ENCODE measurements at regions not wholly inside any gene's neighbourhood (a gene's known extent, or its start where the extent isn't known, plus 50 kb on each side); places are given as distances from the start of the nearest gene placed in this dataset.

GRCh38 chr7:41621953-41622831 lies 80.7 kb downstream of the INHBA start:
- DNase-seq (ENCODE audit: low read depth): no peak
- TF ChIP-seq, protein P1, sequence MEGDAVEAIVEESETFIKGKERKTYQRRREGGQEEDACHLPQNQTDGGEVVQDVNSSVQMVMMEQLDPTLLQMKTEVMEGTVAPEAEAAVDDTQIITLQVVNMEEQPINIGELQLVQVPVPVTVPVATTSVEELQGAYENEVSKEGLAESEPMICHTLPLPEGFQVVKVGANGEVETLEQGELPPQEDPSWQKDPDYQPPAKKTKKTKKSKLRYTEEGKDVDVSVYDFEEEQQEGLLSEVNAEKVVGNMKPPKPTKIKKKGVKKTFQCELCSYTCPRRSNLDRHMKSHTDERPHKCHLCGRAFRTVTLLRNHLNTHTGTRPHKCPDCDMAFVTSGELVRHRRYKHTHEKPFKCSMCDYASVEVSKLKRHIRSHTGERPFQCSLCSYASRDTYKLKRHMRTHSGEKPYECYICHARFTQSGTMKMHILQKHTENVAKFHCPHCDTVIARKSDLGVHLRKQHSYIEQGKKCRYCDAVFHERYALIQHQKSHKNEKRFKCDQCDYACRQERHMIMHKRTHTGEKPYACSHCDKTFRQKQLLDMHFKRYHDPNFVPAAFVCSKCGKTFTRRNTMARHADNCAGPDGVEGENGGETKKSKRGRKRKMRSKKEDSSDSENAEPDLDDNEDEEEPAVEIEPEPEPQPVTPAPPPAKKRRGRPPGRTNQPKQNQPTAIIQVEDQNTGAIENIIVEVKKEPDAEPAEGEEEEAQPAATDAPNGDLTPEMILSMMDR (IDR thresholded peaks at IDR 0.05; ENCODE audit: insufficient read depth, low read depth, low read length): no peak
- H3K4me3 ChIP-seq (ENCODE audit: low read depth, low read length): no peak overlapping the region

DNA sequence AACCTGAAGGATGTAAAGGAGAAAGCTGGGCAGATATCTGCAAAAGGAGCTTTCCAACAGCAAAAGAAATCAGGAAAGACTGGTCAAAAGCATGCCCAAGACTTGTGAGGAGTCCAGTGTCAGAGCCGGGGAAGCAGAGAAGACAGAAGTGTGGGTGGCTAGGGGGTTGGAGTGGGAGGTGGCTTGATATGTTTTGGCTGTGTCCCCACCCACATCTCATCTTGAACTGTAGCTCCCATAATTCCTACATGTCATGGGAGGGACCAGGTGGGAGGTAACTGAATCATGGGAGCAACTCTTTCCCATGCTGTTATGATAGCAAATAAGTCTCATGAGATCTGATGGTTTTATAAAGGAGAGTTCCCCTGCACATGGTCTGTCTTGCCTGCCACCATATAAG lies 84.9 kb downstream of the INHBA start:
- no peak for DNase-seq (ENCODE audit: low read depth)
- TF ChIP-seq, protein P1 (IDR thresholded peaks at IDR 0.05; ENCODE audit: insufficient read depth, low read depth, low read length): no peak
- H3K4me3 ChIP-seq (ENCODE audit: low read depth, low read length): no peak overlapping the region

DNA sequence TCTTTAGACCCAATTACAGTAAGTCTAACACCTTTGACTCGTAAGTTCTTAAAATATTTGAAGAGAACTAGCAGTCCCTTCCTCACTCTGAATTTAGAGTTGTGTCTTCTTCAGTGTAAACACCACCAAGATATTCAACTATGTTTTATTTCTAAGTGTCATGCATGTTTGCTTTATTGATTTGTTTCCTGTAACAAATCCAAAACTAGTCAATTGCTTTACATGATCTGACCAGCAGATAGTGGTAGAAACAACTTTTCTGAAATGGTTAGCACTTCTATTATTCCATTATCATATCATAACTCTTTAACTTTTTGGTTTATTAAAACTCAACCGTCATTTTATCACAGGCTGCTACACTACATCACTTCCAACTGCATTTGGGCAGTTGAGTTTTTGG lies 90.1 kb downstream of the INHBA start:
- TF ChIP-seq, protein P1 (IDR thresholded peaks at IDR 0.05; ENCODE audit: insufficient read depth, low read depth, low read length): no peak
- DNase-seq (ENCODE audit: low read depth): no peak
- H3K4me3 ChIP-seq (ENCODE audit: low read depth, low read length): no peak overlapping the region

- TF ChIP-seq, protein P1 (IDR thresholded peaks at IDR 0.05; ENCODE audit: insufficient read depth, low read depth, low read length): no peak
- DNase-seq (ENCODE audit: low read depth): no peak
- H3K4me3 ChIP-seq (ENCODE audit: low read depth, low read length): no peak overlapping the region
Observed at GRCh38 chr7:41612386-41612785, 90.5 kb downstream of the INHBA start.

DNA sequence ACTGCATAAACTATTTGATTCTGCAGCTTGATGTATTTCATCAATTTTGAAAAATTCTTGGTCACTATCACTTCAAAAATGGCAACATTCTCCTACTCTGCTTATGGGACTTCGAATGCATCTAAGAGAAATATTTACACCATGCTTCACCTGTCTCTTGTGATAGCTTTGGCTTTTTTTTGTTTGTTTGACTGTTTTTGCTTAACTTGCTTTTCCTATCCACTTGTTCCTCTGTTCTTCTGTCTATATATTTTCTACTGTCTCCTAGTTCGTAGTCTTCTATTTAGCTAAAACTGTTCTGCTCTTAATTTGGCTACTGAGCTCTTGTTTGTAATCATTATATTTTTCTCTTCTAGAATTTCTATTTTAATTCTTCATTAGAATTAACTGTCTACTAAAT lies 94.4 kb downstream of the INHBA start:
- H3K4me3 ChIP-seq (ENCODE audit: low read depth, low read length): no peak overlapping the region
- no peak for DNase-seq (ENCODE audit: low read depth)
- TF ChIP-seq, protein P1 (IDR thresholded peaks at IDR 0.05; ENCODE audit: insufficient read depth, low read depth, low read length): no peak

DNA sequence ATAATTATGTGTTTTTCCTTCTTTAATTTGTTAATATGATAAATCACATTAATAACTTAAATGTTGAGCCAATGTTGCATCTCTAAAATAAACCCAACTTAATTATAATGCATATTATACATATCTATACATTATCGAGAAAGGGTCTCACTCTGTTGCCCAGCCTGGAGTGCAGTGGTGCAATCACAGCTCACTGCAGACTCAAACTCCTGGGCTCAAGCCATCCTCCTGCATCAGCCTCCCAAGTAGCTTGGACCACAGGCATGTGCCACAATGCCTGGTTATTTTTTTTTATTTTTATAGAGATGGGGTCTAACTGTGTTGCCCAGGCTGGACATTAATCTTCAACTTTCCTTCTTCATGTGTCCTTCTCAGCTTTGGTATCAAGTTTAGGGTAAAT lies 98.9 kb downstream of the INHBA start:
- TF ChIP-seq, protein P1 (IDR thresholded peaks at IDR 0.05; ENCODE audit: insufficient read depth, low read depth, low read length): no peak
- H3K4me3 ChIP-seq (ENCODE audit: low read depth, low read length): no peak overlapping the region
- no peak for DNase-seq (ENCODE audit: low read depth)
